HUES64 (cell line): ENCODE measurements at regions not wholly inside any gene's neighbourhood (a gene's known extent, or its start where the extent isn't known, plus 50 kb on each side); places are given as distances from the start of the nearest gene placed in this dataset.

ENCODE experiments used
- H3K27ac ChIP-seq: 2 replicates; pipeline ENCODE4 v1.7.0; 2013; ENCODE audit warnings: low read depth, low read length, inconsistent platforms
- H3K27me3 ChIP-seq: 2 replicates; pipeline ENCODE4 v1.6.1; 2013; ENCODE audit warnings: mild to moderate bottlenecking, low read length; ENCODE audit not compliant: insufficient read depth
- H3K36me3 ChIP-seq: 2 replicates; pipeline ENCODE4 v1.6.1; 2013; ENCODE audit warnings: mild to moderate bottlenecking, low read length; ENCODE audit not compliant: insufficient read depth
- H3K4me1 ChIP-seq: 2 replicates; pipeline ENCODE4 v1.6.1; 2013; ENCODE audit warnings: mild to moderate bottlenecking, low read length, moderate library complexity; ENCODE audit not compliant: insufficient read depth
- H3K4me3 ChIP-seq: 2 replicates; pipeline ENCODE4 v1.5.1; 2013; ENCODE audit warnings: mild to moderate bottlenecking, low read length, moderate library complexity
- H3K9ac ChIP-seq: 2 replicates; pipeline ENCODE4 v1.6.1; 2013; ENCODE audit warnings: mild to moderate bottlenecking, low read depth, low read length
- H3K9me3 ChIP-seq: 2 replicates; pipeline ENCODE4 v1.6.1; 2013; ENCODE audit warnings: low read depth, low read length; ENCODE audit not compliant: insufficient read depth
- WGBS: fragments of 150-250, 120-280 bp; methylation state at CpG from one replicate; pipeline ENCODE4 v1.1.7; 2013; ENCODE audit warnings: missing lambda C conversion rate; 5-methylcytosine and 5-hydroxymethylcytosine counted together

GRCh38 chr6:9208966-9209365 lies 773.6 kb upstream of the SLC35B3 start:
- H3K4me1 ChIP-seq = no peaks in the 10 kb centered on the region
- no peaks in the 10 kb centered on the region for H3K27me3 ChIP-seq
- H3K36me3 ChIP-seq = no peaks in the 10 kb centered on the region
- H3K27ac ChIP-seq = no peak overlapping the region
- H3K4me3 ChIP-seq = no peak overlapping the region
- H3K9me3 ChIP-seq = peaks cover 4% of the 10 kb centered on the region; the same call in 1 of the 2 replicates
- 96% methylated on average over 2 of the region's 3 CpGs for WGBS
- H3K9ac ChIP-seq = no peak overlapping the region

GRCh38 chr6:9205645-9206044 lies 770.3 kb upstream of the SLC35B3 start:
- no peak overlapping the region for H3K27ac ChIP-seq
- H3K4me1 ChIP-seq = peaks cover 7% of the 10 kb centered on the region
- 100% methylated on average over 1 of the region's 1 CpG for WGBS

GRCh38 chr6:9204171-9204570 lies 768.8 kb upstream of the SLC35B3 start:
- Histone ChIP-seq H3K36me3 (no peaks in the 10 kb centered on the region), H3K9me3 (peaks cover 4% of the 10 kb centered on the region; the same call in 1 of the 2 replicates), H3K27ac (no peak overlapping the region), H3K9ac (no peak overlapping the region), H3K27me3 (no peaks in the 10 kb centered on the region), H3K4me3 (no peak overlapping the region), H3K4me1 (peaks cover 10% of the 10 kb centered on the region)
- WGBS = 100% methylated on average over 1 of the region's 1 CpG

More at GRCh38 chr6:9205645-9206044, 770.3 kb upstream of the SLC35B3 start:
- H3K4me3 ChIP-seq = no peak overlapping the region
- H3K9ac ChIP-seq = no peak overlapping the region
- peaks cover 4% of the 10 kb centered on the region; the same call in 1 of the 2 replicates for H3K9me3 ChIP-seq
- no peaks in the 10 kb centered on the region for H3K36me3 ChIP-seq
- no peaks in the 10 kb centered on the region for H3K27me3 ChIP-seq

GRCh38 chr6:9200712-9201111 lies 765.4 kb upstream of the SLC35B3 start:
- H3K9ac ChIP-seq = no peak overlapping the region
- H3K9me3 ChIP-seq = peaks cover 4% of the 10 kb centered on the region; the same call in 1 of the 2 replicates
- H3K27me3 ChIP-seq = no peaks in the 10 kb centered on the region
- peaks cover 10% of the 10 kb centered on the region for H3K4me1 ChIP-seq
- no peaks in the 10 kb centered on the region for H3K36me3 ChIP-seq
- peak overlapping the region; percentile 53; the same call in 1 of the 2 replicates for H3K27ac ChIP-seq
- H3K4me3 ChIP-seq = no peak overlapping the region

- 96% methylated on average over 2 of the region's 3 CpGs for WGBS
- Histone ChIP-seq H3K9me3 (no peaks in the 10 kb centered on the region), H3K27ac (no peak overlapping the region), H3K36me3 (no peaks in the 10 kb centered on the region), H3K4me1 (peaks cover 10% of the 10 kb centered on the region), H3K4me3 (no peak overlapping the region), H3K9ac (no peak overlapping the region), H3K27me3 (no peaks in the 10 kb centered on the region)
Measured at GRCh38 chr6:9197726-9198125, 762.4 kb upstream of the SLC35B3 start.

GRCh38 chr6:9195322-9195721 lies 760.0 kb upstream of the SLC35B3 start:
- WGBS = 93% methylated on average over 1 of the region's 1 CpG
- no peaks in the 10 kb centered on the region for H3K36me3 ChIP-seq
- no peaks in the 10 kb centered on the region for H3K9me3 ChIP-seq

GRCh38 chr6:9192405-9192909 lies 757.1 kb upstream of the SLC35B3 start:
- WGBS = over 99% methylated on average over 4 of the region's 4 CpGs

More at GRCh38 chr6:9195322-9195721, 760.0 kb upstream of the SLC35B3 start:
- H3K4me3 ChIP-seq = no peak overlapping the region
- H3K27ac ChIP-seq = no peak overlapping the region
- H3K9ac ChIP-seq = no peak overlapping the region
- no peaks in the 10 kb centered on the region for H3K27me3 ChIP-seq
- peaks cover under 1% of the 10 kb centered on the region; the same call in 1 of the 2 replicates for H3K4me1 ChIP-seq

GRCh38 chr6:9186148-9186547 lies 750.8 kb upstream of the SLC35B3 start:
- H3K27me3 ChIP-seq = no peaks in the 10 kb centered on the region
- H3K9me3 ChIP-seq = no peaks in the 10 kb centered on the region
- no peak overlapping the region for H3K4me3 ChIP-seq
- H3K9ac ChIP-seq = no peak overlapping the region
- H3K36me3 ChIP-seq = no peaks in the 10 kb centered on the region
- no peaks in the 10 kb centered on the region for H3K4me1 ChIP-seq
- H3K27ac ChIP-seq = no peak overlapping the region

More at GRCh38 chr6:9192405-9192909, 757.1 kb upstream of the SLC35B3 start:
- no peak overlapping the region for H3K27ac ChIP-seq
- no peaks in the 10 kb centered on the region for H3K4me1 ChIP-seq
- H3K27me3 ChIP-seq = no peaks in the 10 kb centered on the region
- no peak overlapping the region for H3K9ac ChIP-seq
- H3K36me3 ChIP-seq = no peaks in the 10 kb centered on the region
- no peak overlapping the region for H3K4me3 ChIP-seq
- H3K9me3 ChIP-seq = no peaks in the 10 kb centered on the region

- Histone ChIP-seq H3K4me3 (no peak overlapping the region), H3K9ac (no peak overlapping the region), H3K27ac (no peak overlapping the region), H3K27me3 (no peaks in the 10 kb centered on the region), H3K4me1 (no peaks in the 10 kb centered on the region), H3K9me3 (peaks cover 10% of the 10 kb centered on the region), H3K36me3 (no peaks in the 10 kb centered on the region)
- WGBS = 96% methylated on average over 2 of the region's 2 CpGs
Measured at GRCh38 chr6:9178071-9178470, 742.7 kb upstream of the SLC35B3 start.

GRCh38 chr6:9173229-9173628 lies 737.9 kb upstream of the SLC35B3 start:
- WGBS = 92% methylated on average over 7 of the region's 7 CpGs
- Histone ChIP-seq H3K27ac (no peak overlapping the region), H3K9ac (no peak overlapping the region)

GRCh38 chr6:9172096-9172495 lies 736.8 kb upstream of the SLC35B3 start:
- Histone ChIP-seq H3K4me3 (no peak overlapping the region), H3K27ac (no peak overlapping the region), H3K27me3 (no peaks in the 10 kb centered on the region), H3K4me1 (no peaks in the 10 kb centered on the region), H3K9me3 (peaks cover 14% of the 10 kb centered on the region), H3K36me3 (no peaks in the 10 kb centered on the region), H3K9ac (no peak overlapping the region)
- 91% methylated on average over 1 of the region's 1 CpG for WGBS

More at GRCh38 chr6:9173229-9173628, 737.9 kb upstream of the SLC35B3 start:
- H3K36me3 ChIP-seq = no peaks in the 10 kb centered on the region
- H3K4me3 ChIP-seq = no peak overlapping the region
- no peaks in the 10 kb centered on the region for H3K4me1 ChIP-seq
- H3K27me3 ChIP-seq = no peaks in the 10 kb centered on the region
- H3K9me3 ChIP-seq = peaks cover 14% of the 10 kb centered on the region

- 100% methylated on average over 1 of the region's 1 CpG for WGBS
- Histone ChIP-seq H3K36me3 (no peaks in the 10 kb centered on the region), H3K9me3 (peaks cover 10% of the 10 kb centered on the region), H3K4me3 (no peak overlapping the region), H3K4me1 (no peaks in the 10 kb centered on the region), H3K27ac (no peak overlapping the region), H3K9ac (no peak overlapping the region), H3K27me3 (no peaks in the 10 kb centered on the region)
Measured at GRCh38 chr6:9168669-9169068, 733.3 kb upstream of the SLC35B3 start.
